GM18505 (cell line): ENCODE measurements at regions not wholly inside any gene's neighbourhood (a gene's known extent, or its start where the extent isn't known, plus 50 kb on each side); places are given as distances from the start of the nearest gene placed in this dataset.

ENCODE experiments used
- ATAC-seq: cut with Tn5 transposase; IDR thresholded peaks from one replicate; pipeline ENCODE4 v1.9.1; 2021; ENCODE audit not compliant: unreplicated experiment
- POLR2A ChIP-seq: IDR thresholded peaks from 4 replicates; pipeline ENCODE4 v1.6.1; 2011; ENCODE audit warnings: borderline replicate concordance; ENCODE audit not compliant: insufficient read depth, insufficient read length; ENCODE audit errors: extremely low read depth

DNA sequence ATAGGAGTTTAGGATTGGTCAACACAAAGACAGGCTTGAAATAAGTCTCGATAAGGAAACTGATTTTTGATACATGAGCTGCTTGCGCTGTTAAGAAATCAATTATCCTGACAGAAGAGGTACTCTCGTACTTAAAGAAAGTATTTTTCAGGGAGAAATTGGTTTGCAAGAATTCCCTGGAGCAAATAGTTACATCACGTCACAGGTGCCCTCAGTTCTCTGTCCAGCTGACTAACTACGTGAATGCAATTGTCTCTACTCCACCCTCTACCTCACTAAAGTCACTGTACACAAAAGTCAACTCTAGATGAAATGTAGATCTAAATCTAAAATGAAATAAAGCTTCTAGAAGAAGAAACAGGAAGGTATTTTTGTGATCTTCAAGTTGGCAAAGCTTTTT is 130.6 kb upstream of the KCNJ16 start:
- no peak for TF ChIP-seq POLR2A
- ATAC-seq = no peak

DNA sequence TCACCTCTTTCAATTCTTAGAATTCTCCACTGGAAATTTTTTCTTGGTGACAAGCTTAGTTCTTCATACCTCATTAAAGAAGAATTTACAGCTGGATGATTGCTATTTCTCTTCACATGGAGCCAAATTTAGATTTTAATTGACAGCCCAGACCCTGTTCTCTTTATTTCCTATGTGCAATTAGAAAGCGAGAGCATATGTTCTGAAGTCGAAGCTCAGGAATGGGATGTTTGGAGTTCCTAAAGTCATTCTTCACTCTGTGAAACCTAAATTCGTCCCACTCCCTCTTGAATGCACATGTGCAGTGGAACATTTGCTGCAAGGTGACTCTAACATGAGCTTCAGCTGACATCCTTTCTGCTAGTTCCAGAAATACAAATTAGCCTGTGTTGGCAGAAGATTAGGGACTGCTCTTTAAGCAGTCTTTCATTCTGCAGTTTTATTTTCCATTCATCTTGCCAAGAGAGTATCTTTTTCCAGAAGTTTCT is 129.3 kb upstream of the KCNJ16 start:
- ATAC-seq = no peak
- no peak for TF ChIP-seq POLR2A

- no peak for ATAC-seq
- no peak for TF ChIP-seq POLR2A
Observed at GRCh38 chr17:69947027-69947759, 127.8 kb upstream of the KCNJ16 start.

GRCh38 chr17:69948406-69948805 is 126.6 kb upstream of the KCNJ16 start:
- TF ChIP-seq POLR2A = no peak
- no peak for ATAC-seq

GRCh38 chr17:69949496-69949895 is 125.5 kb upstream of the KCNJ16 start:
- TF ChIP-seq POLR2A = no peak
- ATAC-seq = no peak

DNA sequence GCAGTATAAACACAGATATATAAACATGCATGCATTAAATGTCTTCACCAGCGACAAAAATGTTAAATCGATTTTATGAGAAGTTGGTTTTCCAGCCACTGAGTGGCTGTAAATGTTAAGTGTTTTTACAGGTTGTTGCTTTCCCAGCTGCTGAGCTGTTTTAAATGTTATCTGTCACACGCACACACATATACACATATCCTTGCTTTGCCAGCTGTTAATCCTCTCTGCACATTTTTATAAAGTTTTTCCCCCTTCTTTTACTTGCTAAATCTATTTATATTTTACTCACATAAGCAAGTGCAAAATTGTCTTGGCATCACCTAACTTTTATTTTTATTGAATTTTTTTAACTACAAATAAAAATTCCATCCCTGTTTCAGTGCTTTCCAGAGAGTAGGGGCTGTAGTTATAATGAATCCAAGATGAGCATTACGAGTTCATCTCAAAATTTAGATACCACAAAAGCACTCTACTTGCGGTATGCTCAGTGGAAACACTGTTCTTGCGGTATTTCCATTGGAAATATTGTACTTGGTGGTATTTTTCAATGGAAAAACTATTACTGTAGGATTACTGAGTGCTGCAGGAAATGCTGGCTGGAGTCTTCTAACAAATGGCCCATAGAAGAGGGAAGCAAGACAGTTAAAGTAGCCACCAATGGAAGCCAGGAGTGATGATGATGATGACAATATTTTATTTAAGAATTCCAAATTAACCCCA is 124.9 kb upstream of the KCNJ16 start:
- no peak for TF ChIP-seq POLR2A
- ATAC-seq = no peak

GRCh38 chr17:69950701-69951418 is 124.2 kb upstream of the KCNJ16 start:
- no peak for ATAC-seq
- TF ChIP-seq POLR2A = no peak

DNA sequence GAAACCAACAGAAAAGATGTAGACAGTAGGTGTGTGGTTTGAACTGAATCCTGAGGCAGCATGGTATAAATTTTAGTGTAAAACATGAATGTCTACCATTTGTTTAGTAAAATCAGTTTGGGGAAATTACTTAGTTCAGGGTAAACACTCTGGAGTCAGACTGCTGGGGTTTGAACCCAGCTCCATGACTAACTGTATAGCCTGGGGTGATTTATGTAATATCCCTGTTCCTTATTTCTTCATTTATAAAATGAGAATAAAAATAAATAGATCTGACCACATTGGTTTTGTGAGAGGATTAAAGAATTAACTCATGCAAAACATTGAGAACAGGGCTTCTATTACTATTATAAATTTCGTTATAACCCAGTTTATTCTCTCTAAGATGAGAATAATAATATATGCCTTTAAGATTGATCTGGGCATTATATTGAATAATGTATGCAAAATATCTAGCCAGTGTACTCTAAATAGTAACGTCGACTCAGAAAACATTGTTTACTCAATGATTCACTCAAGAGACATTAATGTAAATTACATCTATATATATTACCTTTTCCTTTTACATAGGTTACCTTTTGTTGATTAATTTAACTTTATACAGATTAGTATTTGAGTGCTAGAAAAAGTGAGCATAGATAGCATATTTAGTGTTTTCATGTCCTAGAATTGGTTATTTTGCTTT is 120.6 kb upstream of the KCNJ16 start:
- ATAC-seq = no peak
- TF ChIP-seq POLR2A = no peak

DNA sequence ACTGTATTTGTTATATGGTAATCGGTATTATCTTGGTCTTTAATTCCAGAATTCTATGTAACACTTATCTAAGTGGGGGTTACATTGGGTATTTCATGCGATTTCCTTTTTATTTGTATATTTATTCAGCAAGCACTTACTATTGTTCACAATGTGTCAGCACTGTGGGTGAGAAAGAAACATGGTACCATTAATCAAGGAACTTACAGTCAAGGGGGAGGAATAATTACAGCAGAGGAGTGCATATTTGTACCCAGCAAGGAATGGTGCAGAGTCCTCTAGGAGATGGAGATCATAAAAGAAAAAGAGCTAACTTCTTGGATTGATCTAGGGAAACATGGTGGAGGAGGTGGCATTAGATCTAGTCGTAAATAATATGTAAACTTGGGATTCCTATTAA is 117.0 kb upstream of the KCNJ16 start:
- no peak for ATAC-seq
- no peak for TF ChIP-seq POLR2A

DNA sequence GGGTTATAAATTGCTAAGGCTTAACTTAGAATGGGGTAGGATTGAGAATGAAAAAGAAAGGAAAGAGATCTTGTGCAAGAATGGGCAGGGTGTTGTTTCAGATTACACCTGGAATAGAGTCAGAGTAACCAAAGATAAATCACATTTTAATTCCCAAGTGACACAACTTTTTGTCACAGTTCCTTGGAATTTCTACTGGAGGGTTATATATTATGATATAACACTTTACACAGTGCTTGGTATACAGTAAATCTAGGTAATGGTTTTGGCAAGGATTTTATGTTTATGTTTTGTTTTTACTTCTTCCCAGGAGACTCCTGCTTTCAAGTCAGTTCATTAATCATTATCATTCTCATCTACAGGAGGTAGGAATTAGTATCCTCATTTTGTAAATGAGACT is 115.7 kb upstream of the KCNJ16 start:
- no peak for ATAC-seq
- TF ChIP-seq POLR2A = no peak

DNA sequence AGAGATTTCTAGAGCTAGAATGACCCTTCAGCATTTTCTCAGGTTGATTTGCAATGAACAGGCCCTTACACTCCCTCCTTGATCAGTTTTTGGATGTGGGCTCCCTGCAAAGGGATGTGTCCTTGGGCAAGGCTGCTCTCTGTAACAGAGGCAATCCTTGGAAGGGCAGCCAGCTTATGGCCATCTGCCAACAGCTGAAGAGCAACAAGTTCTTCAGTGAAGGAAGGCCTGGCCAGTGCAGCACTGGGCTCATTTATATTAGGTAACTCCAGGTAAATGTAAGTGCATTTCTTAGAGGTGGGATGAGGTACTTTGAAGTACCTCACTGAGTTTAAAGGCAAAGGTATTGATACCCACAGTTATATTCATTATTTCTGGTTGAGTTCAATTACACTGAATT is 114.3 kb upstream of the KCNJ16 start:
- no peak for ATAC-seq
- no peak for TF ChIP-seq POLR2A

DNA sequence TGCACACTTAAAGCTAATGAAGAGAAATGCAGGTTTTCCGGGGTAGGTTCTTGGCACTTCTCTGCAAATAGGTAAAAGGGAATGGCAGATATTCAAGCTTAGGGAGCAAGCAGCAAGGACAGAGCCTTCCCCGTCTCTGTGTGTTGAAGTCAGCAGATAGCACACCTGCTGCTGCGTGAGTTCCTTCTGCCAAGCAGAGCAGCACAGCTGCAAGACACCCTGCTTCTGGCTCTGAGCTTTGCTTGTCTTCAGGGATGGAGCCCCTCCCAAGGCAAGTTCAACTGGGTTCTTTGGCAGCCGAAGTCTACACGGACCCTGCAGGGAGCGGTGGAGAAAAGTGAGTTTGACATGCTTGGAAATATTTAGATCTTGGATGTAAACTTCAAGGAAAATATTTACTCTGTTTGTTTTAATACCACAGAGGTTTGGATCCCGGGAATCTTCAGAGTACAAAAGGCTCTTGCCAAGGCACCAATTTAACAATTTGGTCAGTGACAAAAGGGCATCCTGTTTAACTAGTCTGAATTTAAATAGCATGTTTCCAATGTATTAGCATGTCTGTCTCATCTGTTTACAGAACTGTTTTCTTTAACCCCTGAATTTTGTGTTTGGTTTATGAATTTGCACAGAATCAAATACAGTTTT is 113.4 kb upstream of the KCNJ16 start:
- TF ChIP-seq POLR2A = no peak
- ATAC-seq = no peak

DNA sequence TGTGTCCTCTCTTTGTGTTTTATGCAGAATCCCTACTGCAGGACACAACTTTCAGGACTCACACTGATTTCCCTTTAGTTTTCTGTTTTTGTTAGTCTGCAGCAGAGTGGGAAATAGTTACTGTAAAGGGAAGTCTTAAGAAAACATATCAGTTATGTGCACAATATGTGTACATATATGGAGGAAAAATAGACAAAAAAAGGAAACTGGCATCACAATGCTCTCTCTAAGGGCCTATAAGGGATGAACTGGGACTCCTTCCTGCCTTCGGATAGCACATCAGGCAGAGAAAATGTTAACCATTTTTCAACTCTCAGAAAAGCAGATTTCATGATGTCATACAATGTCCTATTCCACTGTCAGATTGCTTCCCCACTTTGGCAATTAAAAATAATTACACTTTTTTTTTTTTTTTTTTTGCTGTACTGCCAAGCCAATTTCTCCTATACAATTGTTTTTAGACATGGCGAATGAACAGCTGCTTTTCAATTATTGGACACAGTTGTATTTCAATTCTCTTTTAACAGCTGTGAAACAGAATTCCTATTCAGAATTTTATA is 112.5 kb upstream of the KCNJ16 start:
- TF ChIP-seq POLR2A = no peak
- ATAC-seq = no peak

DNA sequence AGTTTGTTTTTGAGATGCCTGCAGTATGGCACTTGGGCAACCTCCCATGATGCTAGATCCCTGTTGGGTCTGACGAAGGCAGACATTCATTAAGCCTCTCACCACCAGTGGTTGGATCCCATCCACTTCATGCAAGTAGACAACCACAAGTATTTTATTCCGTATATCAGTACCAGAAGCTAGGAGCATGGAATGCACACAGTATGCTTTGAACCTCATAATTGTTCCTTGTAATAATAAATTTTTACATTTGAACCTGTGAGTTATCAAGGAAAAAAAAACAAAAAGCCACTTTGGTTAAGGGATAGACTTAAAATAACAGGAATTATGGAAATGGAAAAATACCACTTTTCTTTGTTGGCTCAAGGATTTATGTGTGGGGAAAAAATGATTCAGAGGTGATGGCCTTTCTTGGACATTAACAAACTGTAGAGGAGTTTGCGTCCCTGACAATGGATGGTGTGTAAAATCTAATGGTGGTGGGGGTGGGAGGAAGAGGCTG is 107.1 kb upstream of the KCNJ16 start:
- no peak for ATAC-seq
- TF ChIP-seq POLR2A = no peak
